ENCODE measurements at regions not wholly inside any gene's neighbourhood (a gene's known extent, or its start where the extent isn't known, plus 50 kb on each side); places are given as distances from the start of the nearest gene placed in this dataset.

- Histone ChIP-seq H3K27me3 (no peaks in the 10 kb centered on the region), H3K9me3 (replicated peaks in 1 of 3) (no peaks in the 10 kb centered on the region), H3K4me1 (replicated peaks in 1 of 2) (peaks cover 0 to 13% of the 10 kb centered on the region in 2 donors), H3K36me3 (replicated peaks in 1 of 2) (no peaks in the 10 kb centered on the region), H3K4me3 (no peak overlapping the region), H3K27ac (no peak overlapping the region)
- 81 to 86% (median 83%) methylated on average over 6 of the region's 6 CpGs for WGBS, 4 donors
- no peak for DNase-seq
- intact Hi-C loops (cut with DNase I), result no loop called here
- TF ChIP-seq POLR2A (IDR thresholded peaks at IDR 0.05) (no peak), CTCF (IDR thresholded peaks at IDR 0.05) (no peak)
These were observed 82.2 kb upstream of the SLC1A4 start for GRCh38 chr2:64906853-64907536.

- intact Hi-C loops (cut with DNase I), result no loop called here
- Histone ChIP-seq H3K27ac (no peak overlapping the region), H3K36me3 (replicated peaks in 1 of 2) (no peaks in the 10 kb centered on the region), H3K4me1 (replicated peaks in 1 of 2) (peaks cover 0 to 13% of the 10 kb centered on the region in 2 donors), H3K4me3 (no peak overlapping the region), H3K27me3 (no peaks in the 10 kb centered on the region), H3K9me3 (replicated peaks in 1 of 3) (no peaks in the 10 kb centered on the region)
- WGBS, 4 donors, result 84 to 90% (median 86%) methylated on average over 2 of the region's 2 CpGs
- TF ChIP-seq POLR2A (IDR thresholded peaks at IDR 0.05) (no peak), CTCF (IDR thresholded peaks at IDR 0.05) (no peak)
- DNase-seq, result no peak
These were observed 80.8 kb upstream of the SLC1A4 start for GRCh38 chr2:64908406-64908805.

- no peaks in the 10 kb centered on the region for H3K27me3 ChIP-seq
- H3K27ac ChIP-seq, result no peak overlapping the region
- no peak for DNase-seq
- H3K4me1 ChIP-seq (replicated peaks in 1 of 2), result no peaks in the 10 kb centered on the region
- H3K9me3 ChIP-seq (replicated peaks in 1 of 3), result no peaks in the 10 kb centered on the region
- 93 to 97% (median 96%) methylated on average over 4 of the region's 4 CpGs for WGBS, 4 donors
- TF ChIP-seq POLR2A (IDR thresholded peaks at IDR 0.05), result no peak
- TF ChIP-seq CTCF (IDR thresholded peaks at IDR 0.05), result no peak
- intact Hi-C loops (cut with DNase I), result loop anchor here (10.0 kb wide), 2 partner anchors 264 to 664 kb away; no protein-coding TSS in a partner anchor
- no peaks in the 10 kb centered on the region for H3K36me3 ChIP-seq (replicated peaks in 1 of 2)
- H3K4me3 ChIP-seq, result no peak overlapping the region
These were observed 78.7 kb upstream of the SLC1A4 start for GRCh38 chr2:64910523-64910922.

GRCh38 chr2:64910972-64911433 is 78.2 kb upstream of the SLC1A4 start:
- TF ChIP-seq CTCF (IDR thresholded peaks at IDR 0.05) (no peak), POLR2A (IDR thresholded peaks at IDR 0.05) (no peak)
- Histone ChIP-seq H3K27me3 (no peaks in the 10 kb centered on the region), H3K9me3 (replicated peaks in 1 of 3) (no peaks in the 10 kb centered on the region), H3K4me1 (replicated peaks in 1 of 2) (no peaks in the 10 kb centered on the region), H3K4me3 (no peak overlapping the region), H3K27ac (no peak overlapping the region), H3K36me3 (replicated peaks in 1 of 2) (no peaks in the 10 kb centered on the region)
- DNase-seq, result no peak
- WGBS, 4 donors, result 52 to 70% (median 60%) methylated on average over 1 of the region's 1 CpG
- intact Hi-C loops (cut with DNase I), result loop anchor here (10.0 kb wide), 2 partner anchors 264 to 664 kb away; no protein-coding TSS in a partner anchor
